ENCODE measurements at regions not wholly inside any gene's neighbourhood (a gene's known extent, or its start where the extent isn't known, plus 50 kb on each side); places are given as distances from the start of the nearest gene placed in this dataset.

DNA sequence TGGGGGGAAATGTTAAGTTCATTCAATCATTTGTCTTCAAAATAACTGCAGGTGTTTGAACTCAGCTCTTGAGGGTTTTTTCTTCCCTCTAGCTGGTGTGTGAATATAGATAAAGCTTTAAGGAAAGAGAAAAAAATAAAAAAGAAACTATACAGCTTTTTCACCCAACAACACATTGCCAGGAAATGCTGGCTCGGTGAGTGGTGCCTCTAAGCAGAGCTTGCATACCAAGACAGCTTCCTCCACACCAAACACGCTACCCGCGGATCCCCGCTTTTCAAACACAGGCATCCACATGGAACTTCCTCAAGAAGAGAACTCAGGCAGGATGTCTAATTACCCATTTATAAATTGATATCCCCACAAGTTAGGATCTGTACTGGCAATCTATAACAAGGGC, 69.8 kb upstream of the TANK start (continued):
- TF ChIP-seq, protein P1, sequence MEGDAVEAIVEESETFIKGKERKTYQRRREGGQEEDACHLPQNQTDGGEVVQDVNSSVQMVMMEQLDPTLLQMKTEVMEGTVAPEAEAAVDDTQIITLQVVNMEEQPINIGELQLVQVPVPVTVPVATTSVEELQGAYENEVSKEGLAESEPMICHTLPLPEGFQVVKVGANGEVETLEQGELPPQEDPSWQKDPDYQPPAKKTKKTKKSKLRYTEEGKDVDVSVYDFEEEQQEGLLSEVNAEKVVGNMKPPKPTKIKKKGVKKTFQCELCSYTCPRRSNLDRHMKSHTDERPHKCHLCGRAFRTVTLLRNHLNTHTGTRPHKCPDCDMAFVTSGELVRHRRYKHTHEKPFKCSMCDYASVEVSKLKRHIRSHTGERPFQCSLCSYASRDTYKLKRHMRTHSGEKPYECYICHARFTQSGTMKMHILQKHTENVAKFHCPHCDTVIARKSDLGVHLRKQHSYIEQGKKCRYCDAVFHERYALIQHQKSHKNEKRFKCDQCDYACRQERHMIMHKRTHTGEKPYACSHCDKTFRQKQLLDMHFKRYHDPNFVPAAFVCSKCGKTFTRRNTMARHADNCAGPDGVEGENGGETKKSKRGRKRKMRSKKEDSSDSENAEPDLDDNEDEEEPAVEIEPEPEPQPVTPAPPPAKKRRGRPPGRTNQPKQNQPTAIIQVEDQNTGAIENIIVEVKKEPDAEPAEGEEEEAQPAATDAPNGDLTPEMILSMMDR (conservative IDR thresholded peaks at IDR 0.05; ENCODE audit: low read depth in 2 of 2), result no peak
- TF ChIP-seq ZNF331 (CRISPR knock-in tag; IDR thresholded peaks at IDR 0.05; ENCODE audit: low read depth), result no peak
- no peak for TF ChIP-seq EZH2phosphoT487 (IDR thresholded peaks at IDR 0.05; ENCODE audit: unreplicated experiment)
- TF ChIP-seq CREB1 (CRISPR knock-in tag; IDR thresholded peaks at IDR 0.05; ENCODE audit: low read depth), result no peak
- TF ChIP-seq JUNB (IDR thresholded peaks at IDR 0.05; ENCODE audit: unreplicated experiment), result no peak
- TF ChIP-seq, protein P2, sequence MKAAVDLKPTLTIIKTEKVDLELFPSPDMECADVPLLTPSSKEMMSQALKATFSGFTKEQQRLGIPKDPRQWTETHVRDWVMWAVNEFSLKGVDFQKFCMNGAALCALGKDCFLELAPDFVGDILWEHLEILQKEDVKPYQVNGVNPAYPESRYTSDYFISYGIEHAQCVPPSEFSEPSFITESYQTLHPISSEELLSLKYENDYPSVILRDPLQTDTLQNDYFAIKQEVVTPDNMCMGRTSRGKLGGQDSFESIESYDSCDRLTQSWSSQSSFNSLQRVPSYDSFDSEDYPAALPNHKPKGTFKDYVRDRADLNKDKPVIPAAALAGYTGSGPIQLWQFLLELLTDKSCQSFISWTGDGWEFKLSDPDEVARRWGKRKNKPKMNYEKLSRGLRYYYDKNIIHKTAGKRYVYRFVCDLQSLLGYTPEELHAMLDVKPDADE (IDR thresholded peaks at IDR 0.05), result no peak
- TF ChIP-seq NANOG (IDR thresholded peaks at IDR 0.05; ENCODE audit: borderline replicate concordance), result no peak
- no peak for TF ChIP-seq STAT1 (IDR thresholded peaks at IDR 0.05; ENCODE audit: unreplicated experiment)
- TF ChIP-seq EZH2 (IDR thresholded peaks at IDR 0.05; ENCODE audit: low read depth, unreplicated experiment), result no peak

DNA sequence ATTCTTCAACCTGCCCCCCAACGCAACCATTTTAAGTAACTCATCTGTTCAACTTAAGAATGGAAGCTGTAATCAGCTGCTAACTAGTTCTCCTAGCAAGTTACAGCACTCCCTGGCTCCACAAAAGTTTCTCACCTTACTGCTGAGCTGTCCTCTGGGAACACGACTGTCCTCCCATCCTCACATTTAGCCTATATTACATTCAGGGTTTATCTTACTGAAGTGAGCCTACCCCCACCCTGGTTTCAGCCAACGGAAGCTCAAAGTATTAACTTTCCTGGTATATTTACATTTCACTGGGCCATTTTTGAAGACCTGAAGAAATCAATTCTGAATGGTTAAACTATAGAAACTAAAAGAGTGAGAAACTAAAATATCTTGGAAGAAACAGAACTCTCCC, 64.9 kb upstream of the TANK start:
- Histone ChIP-seq H3K4me2 (no peak overlapping the region), H3K27ac (ENCODE audit: low read depth) (no peak overlapping the region), H3K4me3 (no peak overlapping the region), H3F3A (replicated peaks; ENCODE audit: low read depth) (no peaks in the 10 kb centered on the region), H2AFZ (peak overlapping the region; percentile 56; the same call in 1 of the 2 replicates), H3K27me3 (ENCODE audit: insufficient read depth) (no peaks in the 10 kb centered on the region), H4K20me1 (replicated peaks; ENCODE audit: insufficient read depth) (no peaks in the 10 kb centered on the region), H3K4me1 (ENCODE audit: insufficient read depth) (no peaks in the 10 kb centered on the region), H3K36me3 (ENCODE audit: insufficient read depth) (no peaks in the 10 kb centered on the region), H3K79me2 (replicated peaks; ENCODE audit: insufficient read depth) (no peaks in the 10 kb centered on the region), H3K9me2 (ENCODE audit: insufficient read depth) (no peaks in the 10 kb centered on the region)
- Mint-ChIP-seq H3K4me3 (no peak overlapping the region), H3K27me3 (ENCODE audit: insufficient read depth, low read depth, poor library complexity) (no peaks in the 10 kb centered on the region), H3K36me3 (ENCODE audit: low read depth) (no peaks in the 10 kb centered on the region; the same call in 2 of the 3 replicates), H3K27ac (no peak overlapping the region), H3K4me1 (peaks cover 4% of the 10 kb centered on the region; the same call in 2 of the 3 replicates), H3K9me3 (peaks cover 8% of the 10 kb centered on the region; the same call in 2 of the 3 replicates)
- no peak for ATAC-seq
- no peak for DNase-seq (ENCODE audit: low spot score)
- TF ChIP-seq NANOG (IDR thresholded peaks at IDR 0.05; ENCODE audit: borderline replicate concordance) (no peak), JUNB (IDR thresholded peaks at IDR 0.05; ENCODE audit: unreplicated experiment) (no peak), STAT1 (IDR thresholded peaks at IDR 0.05; ENCODE audit: unreplicated experiment) (no peak), EZH2 (IDR thresholded peaks at IDR 0.05; ENCODE audit: low read depth, unreplicated experiment) (no peak), CREB1 (CRISPR knock-in tag; IDR thresholded peaks at IDR 0.05; ENCODE audit: low read depth) (no peak), ZNF331 (CRISPR knock-in tag; IDR thresholded peaks at IDR 0.05; ENCODE audit: low read depth) (no peak), ZNF114 (CRISPR knock-in tag; IDR thresholded peaks at IDR 0.05) (no peak), EZH2phosphoT487 (IDR thresholded peaks at IDR 0.05; ENCODE audit: unreplicated experiment) (no peak)
- TF ChIP-seq, protein P1 (conservative IDR thresholded peaks at IDR 0.05; ENCODE audit: low read depth in 2 of 2), result no peak
- TF ChIP-seq, protein P2 (IDR thresholded peaks at IDR 0.05), result no peak
- TF ChIP-seq, protein P3, sequence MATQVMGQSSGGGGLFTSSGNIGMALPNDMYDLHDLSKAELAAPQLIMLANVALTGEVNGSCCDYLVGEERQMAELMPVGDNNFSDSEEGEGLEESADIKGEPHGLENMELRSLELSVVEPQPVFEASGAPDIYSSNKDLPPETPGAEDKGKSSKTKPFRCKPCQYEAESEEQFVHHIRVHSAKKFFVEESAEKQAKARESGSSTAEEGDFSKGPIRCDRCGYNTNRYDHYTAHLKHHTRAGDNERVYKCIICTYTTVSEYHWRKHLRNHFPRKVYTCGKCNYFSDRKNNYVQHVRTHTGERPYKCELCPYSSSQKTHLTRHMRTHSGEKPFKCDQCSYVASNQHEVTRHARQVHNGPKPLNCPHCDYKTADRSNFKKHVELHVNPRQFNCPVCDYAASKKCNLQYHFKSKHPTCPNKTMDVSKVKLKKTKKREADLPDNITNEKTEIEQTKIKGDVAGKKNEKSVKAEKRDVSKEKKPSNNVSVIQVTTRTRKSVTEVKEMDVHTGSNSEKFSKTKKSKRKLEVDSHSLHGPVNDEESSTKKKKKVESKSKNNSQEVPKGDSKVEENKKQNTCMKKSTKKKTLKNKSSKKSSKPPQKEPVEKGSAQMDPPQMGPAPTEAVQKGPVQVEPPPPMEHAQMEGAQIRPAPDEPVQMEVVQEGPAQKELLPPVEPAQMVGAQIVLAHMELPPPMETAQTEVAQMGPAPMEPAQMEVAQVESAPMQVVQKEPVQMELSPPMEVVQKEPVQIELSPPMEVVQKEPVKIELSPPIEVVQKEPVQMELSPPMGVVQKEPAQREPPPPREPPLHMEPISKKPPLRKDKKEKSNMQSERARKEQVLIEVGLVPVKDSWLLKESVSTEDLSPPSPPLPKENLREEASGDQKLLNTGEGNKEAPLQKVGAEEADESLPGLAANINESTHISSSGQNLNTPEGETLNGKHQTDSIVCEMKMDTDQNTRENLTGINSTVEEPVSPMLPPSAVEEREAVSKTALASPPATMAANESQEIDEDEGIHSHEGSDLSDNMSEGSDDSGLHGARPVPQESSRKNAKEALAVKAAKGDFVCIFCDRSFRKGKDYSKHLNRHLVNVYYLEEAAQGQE (IDR thresholded peaks at IDR 0.05; ENCODE audit: unreplicated experiment), result no peak
